ENCODE measurements at regions not wholly inside any gene's neighbourhood (a gene's known extent, or its start where the extent isn't known, plus 50 kb on each side); places are given as distances from the start of the nearest gene placed in this dataset.

GRCh38 chr6:40788661-40789655 is 201.8 kb upstream of the LRFN2 start:
- H3K36me3 ChIP-seq (ENCODE audit: control insufficient read depth, insufficient read depth, low read length), result no peaks in the 10 kb centered on the region
- H3K4me3 ChIP-seq (ENCODE audit: low read depth, low read length), result no peak overlapping the region
- no peak for DNase-seq (ENCODE audit: low read depth)
- no peak for TF ChIP-seq CTCF (IDR thresholded peaks at IDR 0.05; ENCODE audit: insufficient read depth, low read length, poor library complexity, severe bottlenecking)
- H3K27me3 ChIP-seq (ENCODE audit: control insufficient read depth, insufficient read depth, low read length), result no peaks in the 10 kb centered on the region

GRCh38 chr6:40782355-40782754 is 195.2 kb upstream of the LRFN2 start:
- no peak for DNase-seq (ENCODE audit: low read depth)
- no peaks in the 10 kb centered on the region for H3K27me3 ChIP-seq (ENCODE audit: control insufficient read depth, insufficient read depth, low read length)
- no peak for TF ChIP-seq CTCF (IDR thresholded peaks at IDR 0.05; ENCODE audit: insufficient read depth, low read length, poor library complexity, severe bottlenecking)
- H3K36me3 ChIP-seq (ENCODE audit: control insufficient read depth, insufficient read depth, low read length), result no peaks in the 10 kb centered on the region
- H3K4me3 ChIP-seq (ENCODE audit: low read depth, low read length), result no peak overlapping the region

GRCh38 chr6:40780637-40781036 is 193.5 kb upstream of the LRFN2 start:
- DNase-seq (ENCODE audit: low read depth), result no peak
- Histone ChIP-seq H3K4me3 (ENCODE audit: low read depth, low read length) (no peak overlapping the region), H3K27me3 (ENCODE audit: control insufficient read depth, insufficient read depth, low read length) (no peaks in the 10 kb centered on the region), H3K36me3 (ENCODE audit: control insufficient read depth, insufficient read depth, low read length) (no peaks in the 10 kb centered on the region)
- no peak for TF ChIP-seq CTCF (IDR thresholded peaks at IDR 0.05; ENCODE audit: insufficient read depth, low read length, poor library complexity, severe bottlenecking)

GRCh38 chr6:40779409-40779808 is 192.2 kb upstream of the LRFN2 start:
- Histone ChIP-seq H3K4me3 (ENCODE audit: low read depth, low read length) (no peak overlapping the region), H3K36me3 (ENCODE audit: control insufficient read depth, insufficient read depth, low read length) (no peaks in the 10 kb centered on the region), H3K27me3 (ENCODE audit: control insufficient read depth, insufficient read depth, low read length) (no peaks in the 10 kb centered on the region)
- TF ChIP-seq CTCF (IDR thresholded peaks at IDR 0.05; ENCODE audit: insufficient read depth, low read length, poor library complexity, severe bottlenecking), result no peak
- DNase-seq (ENCODE audit: low read depth), result peak; percentile 26

- Histone ChIP-seq H3K36me3 (ENCODE audit: control insufficient read depth, insufficient read depth, low read length) (no peaks in the 10 kb centered on the region), H3K27me3 (ENCODE audit: control insufficient read depth, insufficient read depth, low read length) (no peaks in the 10 kb centered on the region), H3K4me3 (ENCODE audit: low read depth, low read length) (no peak overlapping the region)
- no peak for TF ChIP-seq CTCF (IDR thresholded peaks at IDR 0.05; ENCODE audit: insufficient read depth, low read length, poor library complexity, severe bottlenecking)
- DNase-seq (ENCODE audit: low read depth), result no peak
These were observed 191.8 kb upstream of the LRFN2 start for GRCh38 chr6:40778918-40779317.

Data from kidney epithelial cell (primary cell).